HG02885 (cell line): ENCODE measurements at regions not wholly inside any gene's neighbourhood (a gene's known extent, or its start where the extent isn't known, plus 50 kb on each side); places are given as distances from the start of the nearest gene placed in this dataset.
"Not testable (repeated sequence)": the region's sequence is repeated elsewhere in the genome, so short reads cannot be mapped to it uniquely, and the experiment has no call there.

Experiments used
- ATAC-seq: cut with Tn5 transposase; IDR thresholded peaks from one replicate; pipeline ENCODE4 v1.9.1; 2021; ENCODE audit warnings: mild to moderate bottlenecking; ENCODE audit not compliant: unreplicated experiment, poor library complexity

- ATAC-seq = no peak
Measured at GRCh38 chr6:27747637-27748036, 164.6 kb downstream of the OR2B2 start.

GRCh38 chr6:27746860-27747259 is 165.3 kb downstream of the OR2B2 start:
- not testable (repeated sequence) for ATAC-seq

- no peak for ATAC-seq
Measured at GRCh38 chr6:27743787-27744186, 168.4 kb downstream of the OR2B2 start.

- ATAC-seq = no peak
Measured at GRCh38 chr6:27742833-27743573, 169.2 kb downstream of the OR2B2 start.

GRCh38 chr6:27739902-27740301 is 172.3 kb downstream of the OR2B2 start:
- ATAC-seq = not testable (repeated sequence)

GRCh38 chr6:27736686-27737085 is 175.5 kb downstream of the OR2B2 start:
- no peak for ATAC-seq

GRCh38 chr6:27728442-27728841 is 183.8 kb downstream of the OR2B2 start:
- ATAC-seq = no peak

GRCh38 chr6:27726619-27727023 is 185.6 kb downstream of the OR2B2 start:
- no peak for ATAC-seq

GRCh38 chr6:27720607-27721580 is 191.3 kb downstream of the OR2B2 start:
- ATAC-seq = no peak

- not testable (repeated sequence) for ATAC-seq
Measured at GRCh38 chr6:27719039-27719438, 193.2 kb downstream of the OR2B2 start.

- no peak for ATAC-seq
Measured at GRCh38 chr6:27706431-27706830, 205.8 kb downstream of the OR2B2 start.

- ATAC-seq = no peak
Measured at GRCh38 chr6:27700337-27700736, 211.9 kb downstream of the OR2B2 start.

GRCh38 chr6:27694547-27694874 is 217.7 kb downstream of the OR2B2 start:
- no peak for ATAC-seq

GRCh38 chr6:27693766-27694546 is 218.2 kb downstream of the OR2B2 start:
- peak; percentile 66 for ATAC-seq

- not testable (repeated sequence) for ATAC-seq
Measured at GRCh38 chr6:27692133-27692532, 219.2 kb upstream of the ZNF184 start.

- peak; percentile 66 for ATAC-seq
Measured at GRCh38 chr6:27688014-27688586, 215.2 kb upstream of the ZNF184 start.

GRCh38 chr6:27687154-27688013 is 214.5 kb upstream of the ZNF184 start:
- ATAC-seq = peak; percentile 75

- no peak for ATAC-seq
Measured at GRCh38 chr6:27685279-27685678, 212.4 kb upstream of the ZNF184 start.
